GM18498 (cell line): ENCODE measurements at regions not wholly inside any gene's neighbourhood (a gene's known extent, or its start where the extent isn't known, plus 50 kb on each side); places are given as distances from the start of the nearest gene placed in this dataset.
"Not testable (repeated sequence)": the region's sequence is repeated elsewhere in the genome, so short reads cannot be mapped to it uniquely, and the experiment has no call there.

Experiments
- ATAC-seq: cut with Tn5 transposase; IDR thresholded peaks from one replicate; pipeline ENCODE4 v1.9.1; 2021; ENCODE audit warnings: mild to moderate bottlenecking, moderate library complexity; ENCODE audit not compliant: unreplicated experiment

GRCh38 chr2:101645886-101646285 is 51.6 kb upstream of the MAP4K4 start:
- not testable (repeated sequence) for ATAC-seq

- no peak for ATAC-seq
Measured at GRCh38 chr2:101644842-101645383, 52.6 kb upstream of the MAP4K4 start.

- ATAC-seq: no peak
Measured at GRCh38 chr2:101643004-101643524, 54.4 kb upstream of the MAP4K4 start.

- ATAC-seq: no peak
Measured at GRCh38 chr2:101638817-101639605, 58.5 kb upstream of the MAP4K4 start.

GRCh38 chr2:101638181-101638711 is 59.3 kb upstream of the MAP4K4 start:
- ATAC-seq: no peak

GRCh38 chr2:101630224-101630949 is 67.1 kb upstream of the MAP4K4 start:
- ATAC-seq: no peak

- ATAC-seq: no peak
Measured at GRCh38 chr2:101628030-101628392, 69.5 kb upstream of the MAP4K4 start.

- no peak for ATAC-seq
Measured at GRCh38 chr2:101627285-101628029, 70.0 kb upstream of the MAP4K4 start.

- not testable (repeated sequence) for ATAC-seq
Measured at GRCh38 chr2:101625814-101626213, 71.7 kb upstream of the MAP4K4 start.

- ATAC-seq: no peak
Measured at GRCh38 chr2:101625387-101625786, 72.1 kb upstream of the MAP4K4 start.

GRCh38 chr2:101624706-101625332 is 72.7 kb upstream of the MAP4K4 start:
- no peak for ATAC-seq

GRCh38 chr2:101623031-101623521 is 74.4 kb upstream of the MAP4K4 start:
- ATAC-seq: peak; percentile 70

- ATAC-seq: peak; percentile 85
Measured at GRCh38 chr2:101622210-101623030, 75.1 kb upstream of the MAP4K4 start.

- ATAC-seq: no peak
Measured at GRCh38 chr2:101619191-101619591, 78.3 kb upstream of the MAP4K4 start.

- no peak for ATAC-seq
Measured at GRCh38 chr2:101617796-101618195, 79.7 kb upstream of the MAP4K4 start.

GRCh38 chr2:101617188-101617587 is 80.3 kb upstream of the MAP4K4 start:
- ATAC-seq: no peak

- ATAC-seq: no peak
Measured at GRCh38 chr2:101614127-101614759, 83.3 kb upstream of the MAP4K4 start.

GRCh38 chr2:101613056-101613704 is 84.3 kb upstream of the MAP4K4 start:
- ATAC-seq: no peak
